ENCODE measurements at regions not wholly inside any gene's neighbourhood (a gene's known extent, or its start where the extent isn't known, plus 50 kb on each side); places are given as distances from the start of the nearest gene placed in this dataset.
A peak's percentile ranks its signal among the peaks of the same experiment; 100 is the strongest.

- no peak for DNase-seq
- Histone ChIP-seq H3K4me1 (ENCODE audit: control insufficient read depth in 3 of 3, insufficient read depth in 2 of 3, low read depth in 1 of 3, low read length in 2 of 3) (no peaks in the 10 kb centered on the region), H3K4me3 (ENCODE audit: low read depth in 1 of 3, low read length in 3 of 3) (no peak overlapping the region), H3K27me3 (ENCODE audit: control insufficient read depth in 3 of 3, insufficient read depth in 3 of 3, low read length in 3 of 3) (no peaks in the 10 kb centered on the region), H3K36me3 (ENCODE audit: control insufficient read depth in 3 of 3, insufficient read depth in 2 of 3, low read depth in 1 of 3, low read length in 3 of 3) (no peaks in the 10 kb centered on the region), H3K9me3 (ENCODE audit: control insufficient read depth in 2 of 2, insufficient read depth in 1 of 2, low read depth in 1 of 2, low read length in 1 of 2) (peaks cover 0 to 15% of the 10 kb centered on the region in 2 donors), H3K27ac (ENCODE audit: low read depth in 1 of 3, low read length in 2 of 3) (no peak overlapping the region)
- 89 to 100% (median 97%) methylated on average over 1 of the region's 1 CpG for WGBS, 3 donors
- FAIRE-seq, result no peak
These were observed 192.7 kb downstream of the DIPK2A start for GRCh38 chr3:144164352-144164751.

GRCh38 chr3:144165482-144165881, 193.9 kb downstream of the DIPK2A start:
- Histone ChIP-seq H3K27ac (ENCODE audit: low read depth in 1 of 3, low read length in 2 of 3) (no peak overlapping the region), H3K27me3 (ENCODE audit: control insufficient read depth in 3 of 3, insufficient read depth in 3 of 3, low read length in 3 of 3) (no peaks in the 10 kb centered on the region), H3K36me3 (ENCODE audit: control insufficient read depth in 3 of 3, insufficient read depth in 2 of 3, low read depth in 1 of 3, low read length in 3 of 3) (no peaks in the 10 kb centered on the region), H3K4me3 (ENCODE audit: low read depth in 1 of 3, low read length in 3 of 3) (no peak overlapping the region), H3K9me3 (ENCODE audit: control insufficient read depth in 2 of 2, insufficient read depth in 1 of 2, low read depth in 1 of 2, low read length in 1 of 2) (peaks cover 0 to 4% of the 10 kb centered on the region in 2 donors), H3K4me1 (ENCODE audit: control insufficient read depth in 3 of 3, insufficient read depth in 2 of 3, low read depth in 1 of 3, low read length in 2 of 3) (no peaks in the 10 kb centered on the region)
- 33 to 45% (median 38%) methylated on average over 2 of the region's 2 CpGs for WGBS, 3 donors
- DNase-seq (no peak), FAIRE-seq (no peak)

- Histone ChIP-seq H3K9me3 (ENCODE audit: control insufficient read depth in 2 of 2, insufficient read depth in 1 of 2, low read depth in 1 of 2, low read length in 1 of 2) (peaks cover 0 to 4% of the 10 kb centered on the region in 2 donors), H3K27ac (ENCODE audit: low read depth in 1 of 3, low read length in 2 of 3) (no peak overlapping the region), H3K27me3 (ENCODE audit: control insufficient read depth in 3 of 3, insufficient read depth in 3 of 3, low read length in 3 of 3) (no peaks in the 10 kb centered on the region), H3K36me3 (ENCODE audit: control insufficient read depth in 3 of 3, insufficient read depth in 2 of 3, low read depth in 1 of 3, low read length in 3 of 3) (no peaks in the 10 kb centered on the region), H3K4me1 (ENCODE audit: control insufficient read depth in 3 of 3, insufficient read depth in 2 of 3, low read depth in 1 of 3, low read length in 2 of 3) (no peaks in the 10 kb centered on the region), H3K4me3 (ENCODE audit: low read depth in 1 of 3, low read length in 3 of 3) (no peak overlapping the region)
- 85 to 96% (median 91%) methylated on average over 2 of the region's 2 CpGs for WGBS, 3 donors
- FAIRE-seq (no peak), DNase-seq (no peak)
These were observed 196.0 kb downstream of the DIPK2A start for GRCh38 chr3:144167634-144168033.

- Histone ChIP-seq H3K9me3 (ENCODE audit: control insufficient read depth in 2 of 2, insufficient read depth in 1 of 2, low read depth in 1 of 2, low read length in 1 of 2) (peaks cover 0 to 11% of the 10 kb centered on the region in 2 donors), H3K4me1 (ENCODE audit: control insufficient read depth in 3 of 3, insufficient read depth in 2 of 3, low read depth in 1 of 3, low read length in 2 of 3) (peaks cover 0 to under 1% (median 0%) of the 10 kb centered on the region in 3 donors), H3K27ac (ENCODE audit: low read depth in 1 of 3, low read length in 2 of 3) (no peak overlapping the region), H3K4me3 (ENCODE audit: low read depth in 1 of 3, low read length in 3 of 3) (no peak overlapping the region), H3K27me3 (ENCODE audit: control insufficient read depth in 3 of 3, insufficient read depth in 3 of 3, low read length in 3 of 3) (no peaks in the 10 kb centered on the region), H3K36me3 (ENCODE audit: control insufficient read depth in 3 of 3, insufficient read depth in 2 of 3, low read depth in 1 of 3, low read length in 3 of 3) (no peaks in the 10 kb centered on the region)
- FAIRE-seq (no peak), DNase-seq (no peak)
- 85 to 87% (median 86%) methylated on average over 1 of the region's 1 CpG for WGBS, 3 donors
These were observed 201.9 kb downstream of the DIPK2A start for GRCh38 chr3:144173491-144173890.

- DNase-seq (no peak), FAIRE-seq (no peak)
These were observed 204.2 kb downstream of the DIPK2A start for GRCh38 chr3:144175644-144176425.

GRCh38 chr3:144177649-144178048, 206.0 kb downstream of the DIPK2A start:
- Histone ChIP-seq H3K9me3 (ENCODE audit: control insufficient read depth in 2 of 2, insufficient read depth in 1 of 2, low read depth in 1 of 2, low read length in 1 of 2) (peaks cover 0 to 11% of the 10 kb centered on the region in 2 donors), H3K36me3 (ENCODE audit: control insufficient read depth in 3 of 3, insufficient read depth in 2 of 3, low read depth in 1 of 3, low read length in 3 of 3) (no peaks in the 10 kb centered on the region), H3K4me3 (ENCODE audit: low read depth in 1 of 3, low read length in 3 of 3) (no peak overlapping the region), H3K27ac (ENCODE audit: low read depth in 1 of 3, low read length in 2 of 3) (peak overlapping the region in 1 of 3 donors; percentile 10), H3K4me1 (ENCODE audit: control insufficient read depth in 3 of 3, insufficient read depth in 2 of 3, low read depth in 1 of 3, low read length in 2 of 3) (peaks cover 0 to 20% (median 0%) of the 10 kb centered on the region in 3 donors), H3K27me3 (ENCODE audit: control insufficient read depth in 3 of 3, insufficient read depth in 3 of 3, low read length in 3 of 3) (no peaks in the 10 kb centered on the region)
- FAIRE-seq (peak; percentile 33), DNase-seq (peak; percentile 3 to 66)
- WGBS, 3 donors, result 37 to 67% (median 41%) methylated on average over 2 of the region's 2 CpGs

More at GRCh38 chr3:144175644-144176425, 204.2 kb downstream of the DIPK2A start:
- H3K4me3 ChIP-seq (ENCODE audit: low read depth in 1 of 3, low read length in 3 of 3), result no peak overlapping the region
- no peaks in the 10 kb centered on the region for H3K36me3 ChIP-seq (ENCODE audit: control insufficient read depth in 3 of 3, insufficient read depth in 2 of 3, low read depth in 1 of 3, low read length in 3 of 3)
- no peak overlapping the region for H3K27ac ChIP-seq (ENCODE audit: low read depth in 1 of 3, low read length in 2 of 3)
- H3K9me3 ChIP-seq (ENCODE audit: control insufficient read depth in 2 of 2, insufficient read depth in 1 of 2, low read depth in 1 of 2, low read length in 1 of 2), result peaks cover 0 to 11% of the 10 kb centered on the region in 2 donors
- H3K27me3 ChIP-seq (ENCODE audit: control insufficient read depth in 3 of 3, insufficient read depth in 3 of 3, low read length in 3 of 3), result no peaks in the 10 kb centered on the region
- peaks cover 0 to 17% (median 0%) of the 10 kb centered on the region in 3 donors for H3K4me1 ChIP-seq (ENCODE audit: control insufficient read depth in 3 of 3, insufficient read depth in 2 of 3, low read depth in 1 of 3, low read length in 2 of 3)
- 95 to 97% (median 97%) methylated on average over 21 of the region's 21 CpGs for WGBS, 3 donors

GRCh38 chr3:144178607-144179006, 207.0 kb downstream of the DIPK2A start:
- Histone ChIP-seq H3K9me3 (ENCODE audit: control insufficient read depth in 2 of 2, insufficient read depth in 1 of 2, low read depth in 1 of 2, low read length in 1 of 2) (peaks cover 0 to 11% of the 10 kb centered on the region in 2 donors), H3K27me3 (ENCODE audit: control insufficient read depth in 3 of 3, insufficient read depth in 3 of 3, low read length in 3 of 3) (no peaks in the 10 kb centered on the region), H3K27ac (ENCODE audit: low read depth in 1 of 3, low read length in 2 of 3) (no peak overlapping the region), H3K4me1 (ENCODE audit: control insufficient read depth in 3 of 3, insufficient read depth in 2 of 3, low read depth in 1 of 3, low read length in 2 of 3) (peaks cover 0 to 21% (median 0%) of the 10 kb centered on the region in 3 donors), H3K4me3 (ENCODE audit: low read depth in 1 of 3, low read length in 3 of 3) (no peak overlapping the region), H3K36me3 (ENCODE audit: control insufficient read depth in 3 of 3, insufficient read depth in 2 of 3, low read depth in 1 of 3, low read length in 3 of 3) (no peaks in the 10 kb centered on the region)
- FAIRE-seq (no peak), DNase-seq (no peak)
- WGBS, 3 donors, result 69 to 89% (median 75%) methylated on average over 2 of the region's 2 CpGs

GRCh38 chr3:144181062-144181461, 209.4 kb downstream of the DIPK2A start:
- no peak for FAIRE-seq
- Histone ChIP-seq H3K27ac (ENCODE audit: low read depth in 1 of 3, low read length in 2 of 3) (peak overlapping the region in 1 of 3 donors; percentile 45), H3K4me3 (ENCODE audit: low read depth in 1 of 3, low read length in 3 of 3) (no peak overlapping the region), H3K4me1 (ENCODE audit: control insufficient read depth in 3 of 3, insufficient read depth in 2 of 3, low read depth in 1 of 3, low read length in 2 of 3) (peaks cover 0 to 21% (median 0%) of the 10 kb centered on the region in 3 donors), H3K9me3 (ENCODE audit: control insufficient read depth in 2 of 2, insufficient read depth in 1 of 2, low read depth in 1 of 2, low read length in 1 of 2) (peaks cover 2 to 18% of the 10 kb centered on the region in 2 donors), H3K27me3 (ENCODE audit: control insufficient read depth in 3 of 3, insufficient read depth in 3 of 3, low read length in 3 of 3) (no peaks in the 10 kb centered on the region), H3K36me3 (ENCODE audit: control insufficient read depth in 3 of 3, insufficient read depth in 2 of 3, low read depth in 1 of 3, low read length in 3 of 3) (no peaks in the 10 kb centered on the region)
- no peak for DNase-seq
- 35 to 55% (median 46%) methylated on average over 2 of the region's 2 CpGs for WGBS, 3 donors

Measured in small intestine (tissue), 7 donors.